Activated CD8-positive, alpha-beta memory T cell treated with anti-CD3 and anti-CD28 coated beads, Interleukin-2, amount 10 ng/mL, durations not matched to agents 7 days and 5 days (primary cell): ENCODE measurements at regions not wholly inside any gene's neighbourhood (a gene's known extent, or its start where the extent isn't known, plus 50 kb on each side); places are given as distances from the start of the nearest gene placed in this dataset.

Source experiments
- ATAC-seq: fragments of 150-1000 bp; cut with Tn5 transposase; one replicate; pipeline ENCODE4 v1.10.0; 2021; ENCODE audit warnings: moderate library complexity
- CTCF ChIA-PET: fragments of 350-600 bp; sonication (Branson Sonifier 250); formaldehyde crosslinking; loops from one replicate; lab custom pipeline; 2021; ENCODE audit warnings: antibody characterized with exemption; lab: Charles Lee
- DNase-seq: peaks from one replicate; pipeline ENCODE4 v3.0.0-alpha.2; 2020
- H3K27ac Mint-ChIP-seq: one replicate; pipeline ENCODE4 v1.8.0; 2021; ENCODE audit warnings: mild to moderate bottlenecking, mixed read lengths
- H3K27me3 Mint-ChIP-seq: one replicate; pipeline ENCODE4 v1.8.0; 2021; ENCODE audit warnings: mixed read lengths
- H3K36me3 Mint-ChIP-seq: one replicate; pipeline ENCODE4 v1.8.0; 2021; ENCODE audit warnings: mild to moderate bottlenecking, mixed read lengths
- H3K4me1 Mint-ChIP-seq: one replicate; pipeline ENCODE4 v1.8.0; 2021; ENCODE audit warnings: mixed read lengths
- H3K4me3 Mint-ChIP-seq: one replicate; pipeline ENCODE4 v1.8.0; 2021; ENCODE audit warnings: mild to moderate bottlenecking, moderate library complexity, mixed read lengths
- H3K9me3 Mint-ChIP-seq: one replicate; pipeline ENCODE4 v1.8.0; 2022; ENCODE audit warnings: low read depth, mixed read lengths

DNA sequence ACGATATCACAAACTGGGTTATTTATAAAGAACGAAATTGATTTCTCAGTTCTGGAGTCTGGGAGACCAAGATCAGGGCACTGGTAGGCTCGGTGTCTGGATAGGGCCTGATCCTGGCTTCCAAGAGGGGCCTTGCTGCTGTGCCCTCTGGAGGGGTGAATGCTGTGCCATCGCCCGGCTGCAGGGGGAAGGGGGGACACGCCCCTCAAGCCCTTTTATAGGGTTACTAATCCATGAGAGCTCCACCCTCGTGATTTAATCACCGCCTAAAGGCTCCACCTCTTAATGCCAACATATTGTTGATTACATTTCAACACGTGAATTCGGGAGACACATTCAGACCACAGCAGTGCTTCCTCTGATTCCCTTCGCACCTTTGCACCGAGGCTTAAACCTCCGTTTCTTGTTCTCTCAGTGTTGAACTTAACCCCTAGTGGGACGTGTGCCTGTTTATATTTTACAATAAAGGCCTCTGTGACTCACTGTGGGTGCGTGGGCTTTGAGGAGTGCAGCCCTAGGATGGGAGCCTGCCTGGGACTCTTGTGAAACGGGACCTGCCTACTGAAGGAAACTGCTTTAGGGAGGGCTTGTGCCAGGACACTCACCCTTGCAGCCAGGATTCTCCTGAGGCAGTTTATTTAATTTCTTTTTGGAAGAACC is 52.4 kb upstream of the SPATA13 start:
- CTCF ChIA-PET: interaction anchor here (1.4 kb wide), 1 partner anchor 11 kb away, joined by 4 read pairs; no protein-coding TSS in a partner anchor
- Mint-ChIP-seq H3K4me1 (peaks cover 5% of the 10 kb centered on the region), H3K36me3 (no peaks in the 10 kb centered on the region), H3K4me3 (no peak overlapping the region), H3K9me3 (no peaks in the 10 kb centered on the region), H3K27ac (no peak overlapping the region), H3K27me3 (peaks cover 30% of the 10 kb centered on the region)
- no peak for ATAC-seq
- DNase-seq: no peak

DNA sequence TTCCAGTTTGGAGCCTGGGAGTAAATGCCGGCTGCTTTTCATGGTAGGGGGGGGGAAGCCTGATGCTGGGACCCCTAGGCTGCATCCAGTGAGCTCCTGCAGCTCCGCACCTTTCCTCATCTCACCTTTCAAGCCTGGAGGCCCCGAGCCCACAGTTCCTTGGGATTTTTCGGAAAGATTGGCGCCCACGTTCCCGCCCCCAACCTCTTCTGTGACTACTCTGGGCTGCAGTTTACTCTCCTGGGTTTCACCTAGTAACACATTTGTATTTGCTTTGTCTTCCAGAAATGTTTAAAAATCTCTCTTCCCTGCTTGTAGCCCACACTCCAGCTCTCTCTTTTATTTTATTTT is 51.9 kb upstream of the SPATA13 start:
- CTCF ChIA-PET: interaction anchor here (0.6 kb wide), 1 partner anchor 110 kb away, joined by 3 read pairs; no protein-coding TSS in a partner anchor

DNA sequence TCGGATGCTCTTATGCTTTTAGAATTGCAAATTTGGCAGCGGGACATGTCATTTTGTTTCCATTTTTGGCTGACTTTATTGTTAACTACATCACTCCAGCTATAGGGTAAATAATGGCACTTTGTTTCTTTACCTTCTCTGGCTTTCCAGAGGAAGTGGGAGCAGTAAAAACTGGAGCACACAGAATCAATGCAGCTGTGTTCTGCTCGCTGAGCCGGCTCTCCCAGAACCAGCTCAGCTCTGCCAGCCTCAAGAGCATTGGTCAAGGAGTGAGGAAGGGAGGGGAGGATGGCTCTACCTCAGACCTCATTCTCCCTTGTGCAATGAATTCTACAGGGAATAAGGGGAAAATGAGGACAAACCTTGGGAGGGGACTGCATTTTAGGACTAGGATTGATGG is 50.5 kb upstream of the SPATA13 start:
- no peak overlapping the region for H3K4me3 Mint-ChIP-seq
- CTCF ChIA-PET: no interaction called here
- H3K4me1 Mint-ChIP-seq: peaks cover 10% of the 10 kb centered on the region
- no peaks in the 10 kb centered on the region for H3K9me3 Mint-ChIP-seq
- peaks cover 26% of the 10 kb centered on the region for H3K27me3 Mint-ChIP-seq
- DNase-seq (no peak), ATAC-seq (no peak)
- H3K36me3 Mint-ChIP-seq: no peaks in the 10 kb centered on the region
- no peak overlapping the region for H3K27ac Mint-ChIP-seq

More for the DNA sequence above, 51.9 kb upstream of the SPATA13 start:
- Mint-ChIP-seq H3K27me3 (peaks cover 29% of the 10 kb centered on the region), H3K4me1 (peaks cover 5% of the 10 kb centered on the region), H3K4me3 (no peak overlapping the region), H3K9me3 (no peaks in the 10 kb centered on the region), H3K36me3 (no peaks in the 10 kb centered on the region), H3K27ac (no peak overlapping the region)
- no peak for DNase-seq
- ATAC-seq: no peak
